ENCODE measurements at regions not wholly inside any gene's neighbourhood (a gene's known extent, or its start where the extent isn't known, plus 50 kb on each side); places are given as distances from the start of the nearest gene placed in this dataset.

DNA sequence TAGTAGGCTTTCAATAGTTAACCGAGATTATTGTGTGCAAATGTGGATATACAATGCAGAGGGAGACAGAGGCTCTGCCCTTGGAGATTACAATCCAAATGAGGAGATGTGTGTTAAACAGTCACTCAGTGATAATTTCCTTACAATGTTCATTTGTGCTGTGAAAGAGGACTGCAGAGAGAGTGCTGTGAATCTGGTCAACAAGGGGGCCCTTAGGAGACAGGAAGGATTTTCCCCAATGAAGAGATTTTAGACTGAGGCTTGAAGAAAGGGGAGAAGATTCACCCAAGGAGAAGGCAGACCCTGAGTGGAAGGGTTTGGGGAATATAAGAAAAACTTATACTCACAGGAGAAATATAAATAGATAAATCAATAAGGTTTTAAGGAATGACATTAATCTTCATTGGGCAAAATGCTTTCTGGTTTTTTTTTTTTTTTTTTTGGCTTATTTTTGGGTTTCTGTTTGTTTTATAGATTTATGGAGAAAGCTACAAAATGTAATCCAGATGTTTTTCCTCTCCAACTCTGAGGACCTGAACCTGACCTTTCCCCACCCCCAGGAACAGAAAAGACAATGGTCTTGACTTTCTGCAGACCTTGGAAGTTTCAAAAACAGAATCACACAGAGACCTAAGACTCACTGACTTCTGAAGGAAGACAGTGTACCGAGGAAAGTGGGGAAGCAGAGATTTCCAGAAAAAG lies 151.3 kb upstream of the SERPINE2 start:
- no peak overlapping the region for H3K9ac ChIP-seq (ENCODE audit: low read depth, low read length)
- peaks cover 4% of the 10 kb centered on the region for H3K4me1 ChIP-seq (ENCODE audit: control insufficient read depth, insufficient read depth, low read length)
- no peaks in the 10 kb centered on the region for H3K27me3 ChIP-seq (ENCODE audit: control insufficient read depth, insufficient read depth, low read length)
- H3K36me3 ChIP-seq (ENCODE audit: insufficient read depth, low read length), result no peaks in the 10 kb centered on the region
- no peak overlapping the region for H3K4me3 ChIP-seq (ENCODE audit: low read length)
- no peaks in the 10 kb centered on the region for H3K9me3 ChIP-seq (replicated peaks; ENCODE audit: low read length)
- no peak overlapping the region for H3K4me2 ChIP-seq (ENCODE audit: low read length)

GRCh38 chr2:224187220-224187619 lies 148.1 kb upstream of the SERPINE2 start:
- Histone ChIP-seq H3K4me2 (ENCODE audit: low read length) (no peak overlapping the region), H3K27me3 (ENCODE audit: control insufficient read depth, insufficient read depth, low read length) (no peaks in the 10 kb centered on the region), H3K36me3 (ENCODE audit: insufficient read depth, low read length) (no peaks in the 10 kb centered on the region), H3K4me3 (ENCODE audit: low read length) (no peak overlapping the region), H3K4me1 (ENCODE audit: control insufficient read depth, insufficient read depth, low read length) (peaks cover 11% of the 10 kb centered on the region), H3K9ac (ENCODE audit: low read depth, low read length) (no peak overlapping the region), H3K9me3 (replicated peaks; ENCODE audit: low read length) (no peaks in the 10 kb centered on the region)

DNA sequence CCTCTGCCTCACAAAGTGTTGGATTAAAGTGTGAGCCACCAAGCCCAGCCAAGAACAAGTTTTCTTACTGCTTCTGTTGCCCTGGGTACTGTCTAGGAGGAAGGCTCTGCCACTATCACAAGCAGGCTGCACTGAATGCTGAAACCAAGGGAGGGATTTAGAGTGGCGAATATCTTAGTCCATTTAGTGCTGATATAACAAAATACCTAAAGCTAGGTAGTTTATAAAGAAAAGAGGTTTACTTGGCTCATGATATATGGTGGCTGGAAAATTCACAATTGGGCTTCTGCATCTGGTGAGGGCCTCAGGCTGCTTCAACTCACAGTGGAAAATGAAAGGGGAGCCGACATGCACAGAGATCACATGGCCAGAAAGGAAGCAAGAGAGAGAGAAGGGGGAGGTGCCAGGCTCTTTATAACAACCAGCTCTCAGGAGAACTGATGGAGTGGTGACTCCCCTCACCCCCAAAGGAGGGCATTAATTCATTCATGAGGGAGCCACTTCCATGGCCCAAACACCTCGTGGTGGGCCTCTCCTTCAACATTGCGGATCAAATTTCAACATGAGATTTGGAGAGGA lies 146.0 kb upstream of the SERPINE2 start:
- no peaks in the 10 kb centered on the region for H3K27me3 ChIP-seq (ENCODE audit: control insufficient read depth, insufficient read depth, low read length)
- H3K36me3 ChIP-seq (ENCODE audit: insufficient read depth, low read length), result no peaks in the 10 kb centered on the region
- H3K9me3 ChIP-seq (replicated peaks; ENCODE audit: low read length), result no peaks in the 10 kb centered on the region
- H3K4me2 ChIP-seq (ENCODE audit: low read length), result no peak overlapping the region
- H3K9ac ChIP-seq (ENCODE audit: low read depth, low read length), result no peak overlapping the region
- peaks cover 14% of the 10 kb centered on the region for H3K4me1 ChIP-seq (ENCODE audit: control insufficient read depth, insufficient read depth, low read length)
- no peak overlapping the region for H3K4me3 ChIP-seq (ENCODE audit: low read length)

DNA sequence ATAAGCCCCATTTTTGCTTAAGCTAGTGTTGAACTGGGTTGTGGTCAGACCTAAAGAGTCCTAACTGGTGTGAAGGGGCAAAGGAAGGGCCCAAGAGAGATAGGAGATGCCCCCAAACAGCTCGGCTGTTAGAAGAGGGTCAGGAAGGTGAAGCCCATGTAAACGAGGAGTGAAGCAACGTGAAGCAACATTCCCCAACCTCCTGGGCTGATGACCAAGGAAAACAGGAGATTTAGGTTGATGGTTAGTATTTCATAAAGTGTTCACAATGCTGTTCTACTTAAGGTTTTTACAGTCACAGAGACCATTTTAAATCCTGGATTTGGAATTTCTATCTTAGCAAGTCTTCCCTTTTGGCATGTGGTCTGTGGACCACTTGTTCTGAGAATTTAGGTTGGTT lies 144.0 kb upstream of the SERPINE2 start:
- H3K9me3 ChIP-seq (replicated peaks; ENCODE audit: low read length), result no peaks in the 10 kb centered on the region
- H3K4me3 ChIP-seq (ENCODE audit: low read length), result no peak overlapping the region
- H3K9ac ChIP-seq (ENCODE audit: low read depth, low read length), result no peak overlapping the region
- peaks cover 14% of the 10 kb centered on the region for H3K4me1 ChIP-seq (ENCODE audit: control insufficient read depth, insufficient read depth, low read length)
- no peak overlapping the region for H3K4me2 ChIP-seq (ENCODE audit: low read length)
- no peaks in the 10 kb centered on the region for H3K36me3 ChIP-seq (ENCODE audit: insufficient read depth, low read length)
- H3K27me3 ChIP-seq (ENCODE audit: control insufficient read depth, insufficient read depth, low read length), result no peaks in the 10 kb centered on the region

- no peaks in the 10 kb centered on the region for H3K27me3 ChIP-seq (ENCODE audit: control insufficient read depth, insufficient read depth, low read length)
- no peak overlapping the region for H3K4me2 ChIP-seq (ENCODE audit: low read length)
- no peak overlapping the region for H3K4me3 ChIP-seq (ENCODE audit: low read length)
- H3K4me1 ChIP-seq (ENCODE audit: control insufficient read depth, insufficient read depth, low read length), result peaks cover 14% of the 10 kb centered on the region
- H3K36me3 ChIP-seq (ENCODE audit: insufficient read depth, low read length), result no peaks in the 10 kb centered on the region
- H3K9me3 ChIP-seq (replicated peaks; ENCODE audit: low read length), result no peaks in the 10 kb centered on the region
- no peak overlapping the region for H3K9ac ChIP-seq (ENCODE audit: low read depth, low read length)
Measured at GRCh38 chr2:224182498-224182897, 143.4 kb upstream of the SERPINE2 start.

DNA sequence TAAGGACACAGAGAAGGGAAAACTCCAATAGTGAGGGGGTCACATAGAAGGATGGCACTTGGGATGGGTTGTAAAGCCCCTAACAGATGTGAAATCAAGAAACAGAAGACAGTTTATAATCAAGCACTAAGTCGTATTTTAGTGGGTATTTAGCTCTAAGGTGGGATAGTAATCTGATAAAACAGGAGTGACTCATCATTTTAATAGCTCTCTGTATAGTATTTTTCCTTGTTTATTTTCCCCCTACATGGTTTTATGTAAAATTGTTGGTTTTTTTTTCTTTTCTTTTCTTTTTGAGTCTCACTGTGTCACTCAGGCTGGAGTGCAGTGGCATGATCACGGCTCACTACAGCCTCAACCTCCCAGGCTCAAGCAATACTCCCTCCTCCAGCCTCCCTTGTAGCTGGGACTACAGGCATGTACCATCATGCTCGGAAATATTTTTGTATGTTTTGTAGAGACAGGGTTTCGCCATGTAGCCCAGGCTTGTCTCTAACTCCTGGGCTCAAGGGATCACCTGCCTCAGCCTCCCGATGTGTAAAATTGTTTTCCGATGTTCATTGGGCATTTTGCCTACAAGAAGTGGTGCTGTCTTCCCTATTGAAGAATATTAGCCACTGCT lies 142.6 kb upstream of the SERPINE2 start:
- Histone ChIP-seq H3K4me1 (ENCODE audit: control insufficient read depth, insufficient read depth, low read length) (peaks cover 14% of the 10 kb centered on the region), H3K36me3 (ENCODE audit: insufficient read depth, low read length) (no peaks in the 10 kb centered on the region), H3K4me2 (ENCODE audit: low read length) (no peak overlapping the region), H3K27me3 (ENCODE audit: control insufficient read depth, insufficient read depth, low read length) (no peaks in the 10 kb centered on the region), H3K9ac (ENCODE audit: low read depth, low read length) (no peak overlapping the region), H3K9me3 (replicated peaks; ENCODE audit: low read length) (no peaks in the 10 kb centered on the region), H3K4me3 (ENCODE audit: low read length) (no peak overlapping the region)

GRCh38 chr2:224180810-224181209 lies 141.7 kb upstream of the SERPINE2 start:
- peaks cover 14% of the 10 kb centered on the region for H3K4me1 ChIP-seq (ENCODE audit: control insufficient read depth, insufficient read depth, low read length)
- H3K9ac ChIP-seq (ENCODE audit: low read depth, low read length), result no peak overlapping the region
- H3K4me3 ChIP-seq (ENCODE audit: low read length), result no peak overlapping the region
- no peaks in the 10 kb centered on the region for H3K27me3 ChIP-seq (ENCODE audit: control insufficient read depth, insufficient read depth, low read length)
- H3K4me2 ChIP-seq (ENCODE audit: low read length), result no peak overlapping the region
- H3K36me3 ChIP-seq (ENCODE audit: insufficient read depth, low read length), result no peaks in the 10 kb centered on the region
- no peaks in the 10 kb centered on the region for H3K9me3 ChIP-seq (replicated peaks; ENCODE audit: low read length)

DNA sequence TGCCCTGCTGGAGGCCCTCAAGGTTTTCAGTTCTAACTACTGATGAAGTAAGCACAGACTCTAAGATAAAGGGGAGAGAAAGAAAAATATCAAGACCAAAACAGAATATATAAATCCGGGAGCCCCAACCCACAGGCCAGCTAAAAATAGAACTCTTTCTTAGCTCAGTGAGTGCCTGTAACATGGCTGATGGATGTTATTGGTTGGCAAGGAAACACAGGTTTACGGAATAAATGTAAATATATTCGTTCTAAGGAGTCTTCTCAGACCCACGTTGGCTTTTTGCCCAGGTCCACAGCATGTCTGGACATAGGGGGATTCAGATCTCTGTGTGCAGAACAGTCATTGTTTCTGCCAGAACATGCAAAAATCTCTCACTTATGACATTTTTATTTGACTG lies 139.0 kb upstream of the SERPINE2 start:
- H3K4me2 ChIP-seq (ENCODE audit: low read length), result no peak overlapping the region
- no peaks in the 10 kb centered on the region for H3K9me3 ChIP-seq (replicated peaks; ENCODE audit: low read length)
- H3K36me3 ChIP-seq (ENCODE audit: insufficient read depth, low read length), result no peaks in the 10 kb centered on the region
- no peaks in the 10 kb centered on the region for H3K27me3 ChIP-seq (ENCODE audit: control insufficient read depth, insufficient read depth, low read length)
- H3K4me3 ChIP-seq (ENCODE audit: low read length), result no peak overlapping the region
- H3K4me1 ChIP-seq (ENCODE audit: control insufficient read depth, insufficient read depth, low read length), result peaks cover 19% of the 10 kb centered on the region
- no peak overlapping the region for H3K9ac ChIP-seq (ENCODE audit: low read depth, low read length)

DNA sequence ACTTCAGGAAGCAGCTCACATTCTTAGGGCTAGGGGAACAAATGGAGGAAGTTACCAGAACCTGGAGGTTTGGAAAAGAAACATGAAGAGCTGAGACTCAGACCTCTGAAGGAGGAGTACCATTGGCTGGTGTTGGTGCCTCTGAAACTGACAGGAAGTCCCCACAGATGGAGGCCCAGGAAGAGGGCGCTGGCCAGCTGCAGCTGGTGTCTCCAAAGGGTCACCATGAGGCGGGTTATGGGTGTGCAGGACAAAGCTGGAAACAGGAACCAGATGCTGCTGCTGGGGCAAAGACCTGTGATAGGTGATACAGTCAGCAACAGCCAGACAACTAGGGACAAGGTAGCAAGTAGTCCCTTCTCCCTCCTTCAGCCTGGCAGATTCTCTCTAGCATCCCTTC lies 136.5 kb upstream of the SERPINE2 start:
- H3K4me2 ChIP-seq (ENCODE audit: low read length), result no peak overlapping the region
- no peak overlapping the region for H3K9ac ChIP-seq (ENCODE audit: low read depth, low read length)
- no peaks in the 10 kb centered on the region for H3K27me3 ChIP-seq (ENCODE audit: control insufficient read depth, insufficient read depth, low read length)
- no peaks in the 10 kb centered on the region for H3K9me3 ChIP-seq (replicated peaks; ENCODE audit: low read length)
- H3K4me3 ChIP-seq (ENCODE audit: low read length), result no peak overlapping the region
- H3K36me3 ChIP-seq (ENCODE audit: insufficient read depth, low read length), result no peaks in the 10 kb centered on the region
- H3K4me1 ChIP-seq (ENCODE audit: control insufficient read depth, insufficient read depth, low read length), result peaks cover 14% of the 10 kb centered on the region

DNA sequence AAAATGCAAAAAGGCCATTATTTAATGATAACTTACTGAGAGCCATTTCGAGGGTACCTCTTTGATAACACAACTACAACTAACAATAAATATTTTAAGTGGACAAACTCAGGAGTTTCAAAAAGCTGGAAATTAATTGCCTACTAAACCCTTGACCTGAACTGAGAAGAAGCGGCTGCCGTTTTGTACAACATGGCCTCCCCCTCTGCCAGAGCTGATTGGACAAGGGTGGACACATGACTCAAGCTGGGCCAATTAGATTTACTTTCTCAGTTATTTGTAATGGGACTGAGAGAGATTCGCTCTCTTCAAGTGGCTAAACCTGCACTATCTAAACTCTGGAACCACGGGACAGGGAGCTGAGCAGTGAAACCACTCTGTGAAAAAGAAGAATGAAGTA lies 135.9 kb upstream of the SERPINE2 start:
- H3K27me3 ChIP-seq (ENCODE audit: control insufficient read depth, insufficient read depth, low read length), result no peaks in the 10 kb centered on the region
- H3K4me1 ChIP-seq (ENCODE audit: control insufficient read depth, insufficient read depth, low read length), result peaks cover 14% of the 10 kb centered on the region
- H3K36me3 ChIP-seq (ENCODE audit: insufficient read depth, low read length), result no peaks in the 10 kb centered on the region
- H3K9me3 ChIP-seq (replicated peaks; ENCODE audit: low read length), result no peaks in the 10 kb centered on the region
- H3K4me3 ChIP-seq (ENCODE audit: low read length), result no peak overlapping the region
- no peak overlapping the region for H3K4me2 ChIP-seq (ENCODE audit: low read length)
- no peak overlapping the region for H3K9ac ChIP-seq (ENCODE audit: low read depth, low read length)

DNA sequence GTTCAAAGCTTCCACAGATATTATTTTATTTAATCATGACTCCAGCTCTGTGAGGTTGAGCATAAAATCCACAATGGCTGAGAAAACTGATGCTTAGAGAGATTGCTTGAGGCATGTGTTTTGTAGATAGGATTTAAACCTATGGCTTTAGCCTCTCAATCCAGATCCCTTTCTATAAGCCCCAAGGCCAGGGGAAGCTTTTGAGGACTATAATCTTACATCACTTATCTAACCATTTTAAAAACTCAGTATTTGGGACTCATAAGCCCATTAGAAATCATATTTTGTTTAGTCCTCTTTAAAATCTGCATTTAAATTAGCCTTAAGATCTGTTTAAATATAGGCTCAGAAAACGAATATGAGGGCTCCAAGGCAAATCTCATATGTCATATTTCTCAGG lies 135.4 kb upstream of the SERPINE2 start:
- no peaks in the 10 kb centered on the region for H3K36me3 ChIP-seq (ENCODE audit: insufficient read depth, low read length)
- no peaks in the 10 kb centered on the region for H3K9me3 ChIP-seq (replicated peaks; ENCODE audit: low read length)
- no peaks in the 10 kb centered on the region for H3K27me3 ChIP-seq (ENCODE audit: control insufficient read depth, insufficient read depth, low read length)
- no peak overlapping the region for H3K9ac ChIP-seq (ENCODE audit: low read depth, low read length)
- H3K4me1 ChIP-seq (ENCODE audit: control insufficient read depth, insufficient read depth, low read length), result peaks cover 14% of the 10 kb centered on the region
- no peak overlapping the region for H3K4me3 ChIP-seq (ENCODE audit: low read length)
- no peak overlapping the region for H3K4me2 ChIP-seq (ENCODE audit: low read length)

GRCh38 chr2:224173933-224174332 lies 134.8 kb upstream of the SERPINE2 start:
- H3K4me1 ChIP-seq (ENCODE audit: control insufficient read depth, insufficient read depth, low read length), result peaks cover 14% of the 10 kb centered on the region
- H3K27me3 ChIP-seq (ENCODE audit: control insufficient read depth, insufficient read depth, low read length), result no peaks in the 10 kb centered on the region
- no peaks in the 10 kb centered on the region for H3K36me3 ChIP-seq (ENCODE audit: insufficient read depth, low read length)
- H3K9me3 ChIP-seq (replicated peaks; ENCODE audit: low read length), result no peaks in the 10 kb centered on the region
- no peak overlapping the region for H3K4me3 ChIP-seq (ENCODE audit: low read length)
- H3K4me2 ChIP-seq (ENCODE audit: low read length), result no peak overlapping the region
- no peak overlapping the region for H3K9ac ChIP-seq (ENCODE audit: low read depth, low read length)
